GM23248 (cell line): ENCODE measurements at regions not wholly inside any gene's neighbourhood (a gene's known extent, or its start where the extent isn't known, plus 50 kb on each side); places are given as distances from the start of the nearest gene placed in this dataset.
A peak's percentile ranks its signal among the peaks of the same experiment; 100 is the strongest.

Source experiments
- DNase-seq: peaks from one replicate; pipeline ENCODE4 v3.0.0-alpha.2; 2015
- H2AFZ ChIP-seq: fragments of 200-600 bp; sonication (generic); 2 replicates; pipeline ENCODE4 v1.6.1; 2016; ENCODE audit warnings: antibody characterized with exemption
- H3F3A ChIP-seq: fragments of 200-600 bp; sonication (generic); 2 replicates; pipeline ENCODE4 v1.6.1; 2016; ENCODE audit warnings: mild to moderate bottlenecking, antibody characterized with exemption, mixed run types; ENCODE audit not compliant: insufficient read depth
- H3K27ac ChIP-seq: fragments of 200-600 bp; sonication (generic); 2 replicates; pipeline ENCODE4 v1.5.1; 2016; ENCODE audit warnings: mild to moderate bottlenecking
- H3K27me3 ChIP-seq: fragments of 200-600 bp; sonication (generic); replicated peaks from 2 replicates; pipeline ENCODE4 v1.6.1; 2016; ENCODE audit warnings: mild to moderate bottlenecking; ENCODE audit not compliant: insufficient read depth
- H3K36me3 ChIP-seq: fragments of 200-600 bp; sonication (generic); 2 replicates; pipeline ENCODE4 v1.6.1; 2016; ENCODE audit warnings: low read depth, mild to moderate bottlenecking
- H3K4me1 ChIP-seq: fragments of 200-600 bp; sonication (generic); 2 replicates; pipeline ENCODE4 v1.6.1; 2016; ENCODE audit warnings: mild to moderate bottlenecking; ENCODE audit not compliant: insufficient read depth
- H3K4me2 ChIP-seq: fragments of 200-600 bp; sonication (generic); one replicate; pipeline ENCODE4 v1.6.1; 2016; ENCODE audit warnings: mild to moderate bottlenecking; ENCODE audit not compliant: unreplicated experiment
- H3K4me3 ChIP-seq: fragments of 200-600 bp; sonication (generic); 2 replicates; pipeline ENCODE4 v1.5.1; 2016; ENCODE audit warnings: mild to moderate bottlenecking
- H3K79me2 ChIP-seq: fragments of 200-600 bp; sonication (generic); 2 replicates; pipeline ENCODE4 v1.6.1; 2016; ENCODE audit warnings: mild to moderate bottlenecking; ENCODE audit not compliant: insufficient read depth
- H3K9ac ChIP-seq: fragments of 200-600 bp; sonication (generic); 2 replicates; pipeline ENCODE4 v1.6.1; 2016; ENCODE audit warnings: mild to moderate bottlenecking
- H3K9me2 ChIP-seq: fragments of 200-600 bp; sonication (generic); 2 replicates; pipeline ENCODE4 v1.6.1; 2016; ENCODE audit warnings: mixed run types, mild to moderate bottlenecking, moderate library complexity; ENCODE audit not compliant: insufficient read depth
- H3K9me3 ChIP-seq: fragments of 200-600 bp; sonication (generic); one replicate; pipeline ENCODE4 v1.6.1; 2017; ENCODE audit warnings: low read depth
- H4K20me1 ChIP-seq: fragments of 200-600 bp; sonication (generic); 2 replicates; pipeline ENCODE4 v1.6.0; 2016; ENCODE audit not compliant: insufficient read depth
- EZH2 ChIP-seq: fragments of 200-600 bp; sonication (generic); IDR thresholded peaks from 2 replicates; pipeline ENCODE4 v1.6.1; 2018; ENCODE audit warnings: antibody characterized with exemption, mild to moderate bottlenecking; ENCODE audit not compliant: insufficient read depth, poor library complexity, severe bottlenecking
- EZH2phosphoT487 ChIP-seq: fragments of 200-600 bp; sonication (generic); IDR thresholded peaks from 2 replicates; pipeline ENCODE4 v1.6.1; 2018; ENCODE audit warnings: antibody characterized with exemption, moderate library complexity, mild to moderate bottlenecking, low read depth; ENCODE audit not compliant: insufficient read depth
- WGBS, 2 experiments: methylation state at CpG; one replicate each; pipeline ENCODE4 v1.1.6; 2015 to 2017; ENCODE audit warnings: low lambda C conversion rate in 2 of 2, low coverage in 1 of 2; ENCODE audit errors: missing lambda C conversion rate in 2 of 2; 5-methylcytosine and 5-hydroxymethylcytosine counted together
- in situ Hi-C: fragments of 300-500 bp; cut with MboI; formaldehyde crosslinking; loops from 2 replicates; pipeline ENCODE4 v1.15.0; 2020

DNA sequence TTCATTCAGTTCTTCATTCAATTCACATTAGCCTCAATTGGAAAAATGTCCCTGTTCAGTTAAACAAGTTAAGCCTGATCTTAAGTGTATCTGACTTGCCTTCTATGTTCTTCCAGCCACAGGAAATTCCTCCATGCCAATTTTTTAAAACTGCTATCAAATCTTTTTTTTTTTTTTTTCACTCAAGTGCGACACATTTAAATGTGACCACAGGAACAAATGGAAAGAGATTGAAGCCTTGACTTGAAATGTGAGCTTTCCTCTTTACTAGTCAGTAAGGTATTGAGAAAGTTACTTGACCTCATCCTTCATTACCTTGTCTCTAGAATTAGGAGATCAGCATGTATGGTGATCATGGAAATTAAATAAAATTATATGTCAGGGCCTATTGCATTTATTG, 165.1 kb downstream of the SLIT2 start:
- peaks cover 27% of the 10 kb centered on the region for H3K4me1 ChIP-seq
- no peak overlapping the region for H3K9ac ChIP-seq
- DNase-seq = no peak
- peaks cover 89% of the 10 kb centered on the region for H3K79me2 ChIP-seq
- H3K9me2 ChIP-seq = no peaks in the 10 kb centered on the region
- in situ Hi-C loops = no loop called here
- H3K4me3 ChIP-seq = no peak overlapping the region
- WGBS, 2 experiments = 94 to 100% methylated on average over 1 of the region's 1 CpG
- H4K20me1 ChIP-seq = no peaks in the 10 kb centered on the region
- no peaks in the 10 kb centered on the region for H3K9me3 ChIP-seq
- H3K27me3 ChIP-seq = no peaks in the 10 kb centered on the region
- peaks cover 6% of the 10 kb centered on the region; the same call in 1 of the 2 replicates for H3F3A ChIP-seq
- H2AFZ ChIP-seq = no peak overlapping the region
- H3K36me3 ChIP-seq = no peaks in the 10 kb centered on the region
- TF ChIP-seq EZH2phosphoT487 (no peak), EZH2 (no peak)
- H3K27ac ChIP-seq = no peak overlapping the region
- no peak overlapping the region for H3K4me2 ChIP-seq

GRCh38 chr4:20418861-20419451, 167.3 kb downstream of the SLIT2 start:
- Histone ChIP-seq H3K79me2 (peaks cover 82% of the 10 kb centered on the region), H3K36me3 (no peaks in the 10 kb centered on the region), H3K27me3 (no peaks in the 10 kb centered on the region), H3K9me2 (no peaks in the 10 kb centered on the region), H4K20me1 (no peaks in the 10 kb centered on the region), H3F3A (peaks cover 11% of the 10 kb centered on the region; the same call in 1 of the 2 replicates), H3K4me1 (peaks cover 28% of the 10 kb centered on the region), H3K9me3 (no peaks in the 10 kb centered on the region), H3K4me2 (peak overlapping the region; percentile 85), H3K27ac (0 out of 2 replicates have a peak overlapping the region, but pooled peaks have one; percentile 1), H2AFZ (peak overlapping the region; percentile 68), H3K4me3 (peak overlapping the region; percentile 70), H3K9ac (peak overlapping the region; percentile 75)
- no peak for TF ChIP-seq EZH2phosphoT487
- no peak for TF ChIP-seq EZH2
- 13 to 17% methylated on average over 4 of the region's 4 CpGs for WGBS, 2 experiments
- peak; percentile 83 for DNase-seq
- in situ Hi-C loops = no loop called here

GRCh38 chr4:20420916-20421602, 169.4 kb downstream of the SLIT2 start:
- 46 to 53% methylated on average over 3 of the region's 3 CpGs for WGBS, 2 experiments
- in situ Hi-C loops = no loop called here
- Histone ChIP-seq H3K4me3 (no peak overlapping the region), H3K36me3 (no peaks in the 10 kb centered on the region), H2AFZ (peak overlapping the region; percentile 19; the same call in 1 of the 2 replicates), H3K9ac (peak overlapping the region; percentile 11; the same call in 1 of the 2 replicates), H4K20me1 (no peaks in the 10 kb centered on the region), H3K9me2 (no peaks in the 10 kb centered on the region), H3K27me3 (no peaks in the 10 kb centered on the region), H3K4me1 (peaks cover 28% of the 10 kb centered on the region), H3K27ac (peak overlapping the region; percentile 31), H3K79me2 (peaks cover 82% of the 10 kb centered on the region), H3K4me2 (peak overlapping the region; percentile 55), H3F3A (peaks cover 12% of the 10 kb centered on the region; the same call in 1 of the 2 replicates), H3K9me3 (no peaks in the 10 kb centered on the region)
- DNase-seq = peak; percentile 43
- TF ChIP-seq EZH2 = no peak
- TF ChIP-seq EZH2phosphoT487 = no peak

DNA sequence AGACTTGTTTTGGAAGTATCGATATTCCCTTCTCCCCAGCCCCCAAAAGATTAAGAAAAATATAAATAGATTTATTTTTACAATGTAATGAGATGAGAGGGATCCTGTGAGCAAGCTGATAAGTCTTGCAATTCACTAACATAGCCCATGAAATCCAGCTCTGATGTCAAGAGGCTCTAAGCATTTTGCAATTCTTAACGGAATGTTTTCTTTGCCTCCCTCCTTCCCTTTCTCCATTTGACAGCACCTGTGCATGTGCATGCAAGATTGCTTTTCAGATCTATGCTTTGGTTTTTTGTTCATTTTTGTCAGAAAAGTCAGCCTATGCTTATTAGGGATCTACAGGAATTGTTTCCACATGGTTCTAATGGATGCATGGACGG, 169.9 kb downstream of the SLIT2 start:
- no peaks in the 10 kb centered on the region for H4K20me1 ChIP-seq
- peak overlapping the region; percentile 19; the same call in 1 of the 2 replicates for H2AFZ ChIP-seq
- no peaks in the 10 kb centered on the region for H3K9me2 ChIP-seq
- no peaks in the 10 kb centered on the region for H3K27me3 ChIP-seq
- peak overlapping the region; percentile 31 for H3K27ac ChIP-seq
- peaks cover 12% of the 10 kb centered on the region; the same call in 1 of the 2 replicates for H3F3A ChIP-seq
- H3K79me2 ChIP-seq = peaks cover 82% of the 10 kb centered on the region
- no peak for DNase-seq
- in situ Hi-C loops = no loop called here
- WGBS, 2 experiments = 56 to 63% methylated on average over 3 of the region's 3 CpGs
- peak overlapping the region; percentile 55 for H3K4me2 ChIP-seq
- no peak overlapping the region for H3K4me3 ChIP-seq
- H3K4me1 ChIP-seq = peaks cover 28% of the 10 kb centered on the region
- H3K36me3 ChIP-seq = no peaks in the 10 kb centered on the region
- 0 out of 2 replicates have a peak overlapping the region, but pooled peaks have one; percentile 11 for H3K9ac ChIP-seq
- H3K9me3 ChIP-seq = no peaks in the 10 kb centered on the region
- TF ChIP-seq EZH2 (no peak), EZH2phosphoT487 (no peak)
